ENCODE measurements at regions not wholly inside any gene's neighbourhood (a gene's known extent, or its start where the extent isn't known, plus 50 kb on each side); places are given as distances from the start of the nearest gene placed in this dataset.

DNA sequence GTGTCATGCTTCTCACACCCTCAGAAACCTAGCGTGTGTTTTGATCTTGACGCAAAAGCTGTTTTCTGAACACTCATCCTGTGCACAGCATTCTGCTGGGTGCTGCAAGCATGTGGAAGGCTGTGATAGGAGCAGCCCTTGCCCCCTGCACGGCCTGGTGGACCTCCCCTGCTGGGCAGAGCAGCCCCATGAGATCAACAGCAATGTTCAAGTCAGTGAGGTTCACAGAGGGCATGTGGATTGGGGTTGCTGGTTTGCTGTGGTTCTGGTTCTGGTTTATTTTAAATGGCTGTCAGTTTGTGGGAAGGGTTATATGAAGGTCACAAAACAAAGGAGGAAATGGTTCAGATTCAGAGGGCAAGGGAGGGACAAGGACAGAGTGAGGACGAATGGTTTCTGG is 71.3 kb downstream of the SOWAHC start:
- DNase-seq (ENCODE audit: low read depth) = no peak
- no peak overlapping the region for H3K4me3 ChIP-seq (ENCODE audit: low read length)
- TF ChIP-seq, protein P1, sequence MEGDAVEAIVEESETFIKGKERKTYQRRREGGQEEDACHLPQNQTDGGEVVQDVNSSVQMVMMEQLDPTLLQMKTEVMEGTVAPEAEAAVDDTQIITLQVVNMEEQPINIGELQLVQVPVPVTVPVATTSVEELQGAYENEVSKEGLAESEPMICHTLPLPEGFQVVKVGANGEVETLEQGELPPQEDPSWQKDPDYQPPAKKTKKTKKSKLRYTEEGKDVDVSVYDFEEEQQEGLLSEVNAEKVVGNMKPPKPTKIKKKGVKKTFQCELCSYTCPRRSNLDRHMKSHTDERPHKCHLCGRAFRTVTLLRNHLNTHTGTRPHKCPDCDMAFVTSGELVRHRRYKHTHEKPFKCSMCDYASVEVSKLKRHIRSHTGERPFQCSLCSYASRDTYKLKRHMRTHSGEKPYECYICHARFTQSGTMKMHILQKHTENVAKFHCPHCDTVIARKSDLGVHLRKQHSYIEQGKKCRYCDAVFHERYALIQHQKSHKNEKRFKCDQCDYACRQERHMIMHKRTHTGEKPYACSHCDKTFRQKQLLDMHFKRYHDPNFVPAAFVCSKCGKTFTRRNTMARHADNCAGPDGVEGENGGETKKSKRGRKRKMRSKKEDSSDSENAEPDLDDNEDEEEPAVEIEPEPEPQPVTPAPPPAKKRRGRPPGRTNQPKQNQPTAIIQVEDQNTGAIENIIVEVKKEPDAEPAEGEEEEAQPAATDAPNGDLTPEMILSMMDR (IDR thresholded peaks at IDR 0.05; ENCODE audit: insufficient read depth, low read depth, low read length, missing control alignments) = no peak

GRCh38 chr2:109686921-109687320 is 72.8 kb downstream of the SOWAHC start:
- H3K4me3 ChIP-seq (ENCODE audit: low read length) = no peak overlapping the region
- no peak for DNase-seq (ENCODE audit: low read depth)
- TF ChIP-seq, protein P1 (IDR thresholded peaks at IDR 0.05; ENCODE audit: insufficient read depth, low read depth, low read length, missing control alignments) = no peak

DNA sequence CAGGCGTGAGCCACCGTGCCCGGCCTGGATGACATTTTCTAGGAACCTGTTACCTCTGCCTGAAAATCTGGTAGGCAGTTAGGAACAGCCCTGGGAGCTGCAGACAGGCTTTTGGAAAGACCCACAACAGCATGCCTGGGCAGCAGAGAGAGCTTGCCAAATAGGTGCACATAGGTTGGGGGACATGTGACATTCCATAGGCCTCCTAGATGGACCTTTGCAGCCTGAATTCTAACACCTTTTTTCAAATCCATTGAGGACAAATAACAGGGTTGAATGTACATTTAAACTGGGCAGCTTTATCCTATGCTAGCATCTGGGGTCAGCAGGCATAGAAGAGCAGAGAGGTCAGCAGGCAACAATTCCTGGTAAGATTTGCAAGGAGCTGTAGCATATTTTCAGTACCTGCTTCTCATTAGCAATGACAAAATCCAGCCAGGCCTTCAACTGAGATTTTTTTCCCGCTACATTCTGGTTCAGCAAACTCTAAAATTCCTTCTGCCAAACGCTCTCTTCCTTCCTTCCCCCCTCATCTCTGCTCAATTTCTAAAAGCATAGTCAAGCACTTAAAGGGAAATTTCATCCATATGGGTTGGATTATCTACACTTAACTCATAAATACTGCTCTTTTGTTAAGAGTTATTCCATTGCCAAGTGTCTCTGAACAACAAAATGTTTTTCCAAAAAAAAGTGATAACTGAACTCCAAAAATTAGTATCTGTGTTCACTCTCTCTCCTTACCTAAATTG is 75.2 kb downstream of the SOWAHC start:
- no peak for DNase-seq (ENCODE audit: low read depth)

GRCh38 chr2:109689973-109690372 is 75.8 kb downstream of the SOWAHC start:
- no peak for DNase-seq (ENCODE audit: low read depth)
- no peak overlapping the region for H3K4me3 ChIP-seq (ENCODE audit: low read length)
- TF ChIP-seq, protein P1 (IDR thresholded peaks at IDR 0.05; ENCODE audit: insufficient read depth, low read depth, low read length, missing control alignments) = no peak

More for the DNA sequence above, 75.2 kb downstream of the SOWAHC start:
- TF ChIP-seq, protein P1 (IDR thresholded peaks at IDR 0.05; ENCODE audit: insufficient read depth, low read depth, low read length, missing control alignments) = no peak
- H3K4me3 ChIP-seq (ENCODE audit: low read length) = no peak overlapping the region

DNA sequence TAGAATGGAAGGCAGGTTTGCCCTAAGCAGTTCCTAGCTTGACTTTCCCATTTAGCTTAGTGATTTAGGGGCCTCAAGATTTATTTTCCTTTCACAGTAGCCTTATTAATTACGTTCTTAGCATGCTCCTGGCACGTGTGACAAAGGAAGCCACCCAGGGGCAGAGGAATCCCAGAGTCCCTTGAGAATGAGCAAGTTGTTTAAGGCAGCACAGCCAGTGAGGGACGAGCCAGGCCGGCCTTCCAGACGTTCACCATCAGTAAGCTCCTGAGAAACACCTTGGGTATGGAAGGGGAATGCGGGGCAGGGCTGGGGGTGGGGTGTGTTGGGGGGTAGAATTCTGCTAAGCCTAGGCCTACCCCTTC is 76.3 kb downstream of the SOWAHC start:
- DNase-seq (ENCODE audit: low read depth) = no peak
- TF ChIP-seq, protein P1 (IDR thresholded peaks at IDR 0.05; ENCODE audit: insufficient read depth, low read depth, low read length, missing control alignments) = no peak
- no peak overlapping the region for H3K4me3 ChIP-seq (ENCODE audit: low read length)

DNA sequence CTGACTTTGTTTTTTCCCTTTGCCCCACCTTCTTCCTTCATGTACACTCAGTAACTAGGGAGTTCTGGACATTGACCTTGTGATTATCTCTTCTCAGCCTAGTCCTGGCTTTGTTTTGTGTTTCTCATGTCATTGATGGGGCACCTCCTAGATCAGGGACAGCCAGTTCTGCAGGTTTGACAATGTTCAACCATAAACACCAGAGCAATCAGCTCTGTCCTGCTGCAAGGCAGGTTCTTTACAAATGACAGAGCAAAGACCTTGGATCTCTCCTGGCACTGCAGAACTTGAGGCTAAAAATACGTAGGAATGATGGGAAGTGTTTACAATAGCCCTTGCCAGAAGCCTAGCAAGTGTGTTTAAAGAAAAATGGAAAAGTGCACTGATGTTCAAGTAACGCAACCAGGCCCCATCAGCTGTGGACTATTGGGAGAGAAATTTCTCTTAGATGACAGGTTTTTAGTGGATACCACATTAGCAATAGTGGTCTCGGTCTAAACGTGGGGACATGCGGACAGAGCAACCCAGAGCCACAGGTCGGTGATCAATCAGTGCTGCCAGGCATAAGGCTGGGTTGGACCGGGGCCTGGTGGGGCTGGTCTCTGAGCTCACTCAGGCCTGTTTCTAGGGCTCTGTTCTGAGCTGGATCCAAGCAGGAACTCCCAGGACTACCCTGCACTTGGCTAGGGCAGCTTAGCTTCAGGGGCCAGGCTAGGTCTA is 76.8 kb downstream of the SOWAHC start:
- TF ChIP-seq, protein P1 (IDR thresholded peaks at IDR 0.05; ENCODE audit: insufficient read depth, low read depth, low read length, missing control alignments) = no peak
- DNase-seq (ENCODE audit: low read depth) = peak; percentile 68
- no peak overlapping the region for H3K4me3 ChIP-seq (ENCODE audit: low read length)
